PC-9 (cell line): ENCODE measurements at regions not wholly inside any gene's neighbourhood (a gene's known extent, or its start where the extent isn't known, plus 50 kb on each side); places are given as distances from the start of the nearest gene placed in this dataset.
"Not testable (repeated sequence)": the region's sequence is repeated elsewhere in the genome, so short reads cannot be mapped to it uniquely, and the experiment has no call there.

Source experiments
- BruUV-seq: library from RNA; stranded (reverse); fragments of 400-500 nt; replicated peaks from 2 replicates; lab custom pipeline; 2021; lab: Mats Ljungman, UMichigan
- CTCF ChIA-PET: fragments of 300-600 bp; sonication (Branson Sonifier 250); formaldehyde crosslinking; loops from one replicate; lab custom pipeline; 2022; ENCODE audit warnings: antibody characterized with exemption; lab: Charles Lee
- POLR2A ChIA-PET: fragments of 300-600 bp; sonication (Branson Sonifier 250); formaldehyde crosslinking; loops from one replicate; lab custom pipeline; 2022; ENCODE audit warnings: antibody characterized with exemption; ENCODE audit not compliant: unreplicated experiment; lab: Charles Lee
- DNase-seq, 2 experiments: peaks; one replicate each; pipeline versions ENCODE4 v3.0.0 to v3.0.0-alpha.2; 2015 to 2022; ENCODE audit warnings: mixed read lengths in 1 of 2
- H2AFZ ChIP-seq: fragments of 200-600 bp; sonication (generic); 2 replicates; pipeline ENCODE4 v1.8.1; 2017; ENCODE audit warnings: antibody characterized with exemption
- H3F3A ChIP-seq: fragments of 200-600 bp; sonication (generic); 2 replicates; pipeline ENCODE4 v1.8.1; 2017; ENCODE audit warnings: antibody characterized with exemption, mild to moderate bottlenecking, low read depth; ENCODE audit not compliant: insufficient read depth
- H3K27ac ChIP-seq: fragments of 200-600 bp; sonication (generic); 2 replicates; pipeline ENCODE4 v1.6.1; 2016; ENCODE audit warnings: mixed run types
- H3K27me3 ChIP-seq: fragments of 200-600 bp; sonication (generic); 2 replicates; pipeline ENCODE4 v1.6.1; 2016; ENCODE audit warnings: low read depth, mixed run types; ENCODE audit not compliant: insufficient read depth
- H3K36me3 ChIP-seq: fragments of 200-600 bp; sonication (generic); 2 replicates; pipeline ENCODE4 v1.6.1; 2016; ENCODE audit warnings: low read depth, mixed run types
- H3K4me1 ChIP-seq: fragments of 200-600 bp; sonication (generic); replicated peaks from 2 replicates; pipeline ENCODE4 v1.6.1; 2016; ENCODE audit warnings: mixed run types; ENCODE audit not compliant: insufficient read depth
- H3K4me2 ChIP-seq: fragments of 200-600 bp; sonication (generic); 2 replicates; pipeline ENCODE4 v1.6.1; 2017; ENCODE audit warnings: mixed run types
- H3K4me3 ChIP-seq: fragments of 200-600 bp; sonication (generic); 2 replicates; pipeline ENCODE4 v1.6.1; 2016; ENCODE audit warnings: mixed run types
- H3K79me2 ChIP-seq: fragments of 200-600 bp; sonication (generic); 2 replicates; pipeline ENCODE4 v1.6.1; 2017; ENCODE audit warnings: low read depth, mixed run types
- H3K9me2 ChIP-seq: fragments of 200-600 bp; sonication (generic); 2 replicates; pipeline ENCODE4 v1.8.1; 2017; ENCODE audit warnings: mild to moderate bottlenecking; ENCODE audit not compliant: insufficient read depth
- H3K9me3 ChIP-seq: fragments of 200-600 bp; sonication (generic); 2 replicates; pipeline ENCODE4 v1.8.1; 2016; ENCODE audit warnings: low read depth; ENCODE audit not compliant: insufficient read depth
- H4K20me1 ChIP-seq: fragments of 200-600 bp; sonication (generic); 2 replicates; pipeline ENCODE4 v1.8.1; 2017; ENCODE audit not compliant: insufficient read depth
- CTCF ChIP-seq: fragments of 200-600 bp; sonication (generic); conservative IDR thresholded peaks from 2 replicates; pipeline ENCODE4 v1.6.1; 2017; ENCODE audit warnings: mixed run types, antibody characterized with exemption, mild to moderate bottlenecking, moderate library complexity
- EZH2 ChIP-seq: fragments of 200-600 bp; sonication (generic); IDR thresholded peaks from 2 replicates; pipeline ENCODE4 v1.8.0; 2017; ENCODE audit warnings: antibody characterized with exemption, low read depth
- intact Hi-C: fragments of 100-400 bp; cut with micrococcal nuclease; formaldehyde crosslinking; loops from one replicate; pipeline ENCODE4 v1.10.0; 2022; ENCODE audit not compliant: unreplicated experiment

DNA sequence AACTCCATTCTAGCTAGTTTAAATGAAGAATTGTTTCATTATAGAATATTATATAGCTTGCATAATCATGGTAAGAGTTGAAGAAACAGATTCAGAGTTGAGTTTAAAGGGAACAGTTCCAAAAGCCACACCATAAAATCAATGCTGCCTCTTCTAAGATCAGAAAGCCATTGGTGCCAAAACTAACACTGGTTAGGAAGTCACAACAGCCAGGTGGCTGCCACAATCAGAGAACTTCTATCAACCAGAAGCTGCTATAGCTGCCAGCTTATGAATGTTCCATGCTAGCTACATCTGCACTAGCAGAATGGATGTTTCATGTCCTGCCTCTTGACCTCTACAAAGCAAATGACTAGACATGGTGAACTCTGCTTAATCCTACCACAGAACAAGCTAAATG is 583.1 kb upstream of the LRRN3 start:
- intact Hi-C loops = no loop called here
- no peaks in the 10 kb centered on the region for H3K27me3 ChIP-seq
- no peaks in the 10 kb centered on the region for H4K20me1 ChIP-seq
- no peak overlapping the region for H3K27ac ChIP-seq
- H3K9me3 ChIP-seq = no peaks in the 10 kb centered on the region
- ChIA-PET POLR2A (interaction anchor here (0.7 kb wide), 1 partner anchor 991 kb away, joined by 24 read pairs; no protein-coding TSS in a partner anchor), CTCF (no interaction called here)
- H3K4me2 ChIP-seq = no peak overlapping the region
- H3K4me3 ChIP-seq = no peak overlapping the region
- H2AFZ ChIP-seq = no peak overlapping the region
- no peaks in the 10 kb centered on the region for H3K9me2 ChIP-seq
- H3K4me1 ChIP-seq = no peaks in the 10 kb centered on the region
- no peaks in the 10 kb centered on the region for H3F3A ChIP-seq
- H3K79me2 ChIP-seq = no peaks in the 10 kb centered on the region
- TF ChIP-seq EZH2 = no peak
- no peak for TF ChIP-seq CTCF
- DNase-seq = no peak
- no TSS peak for BruUV-seq
- H3K36me3 ChIP-seq = no peaks in the 10 kb centered on the region

- H3K27ac ChIP-seq, DNase-seq, H3K79me2 ChIP-seq, CTCF ChIA-PET, H4K20me1 ChIP-seq, POLR2A ChIA-PET, H2AFZ ChIP-seq, H3K9me2 ChIP-seq, H3K4me2 ChIP-seq, intact Hi-C loops, H3K27me3 ChIP-seq, H3K4me1 ChIP-seq, H3F3A ChIP-seq, BruUV-seq, H3K9me3 ChIP-seq, H3K4me3 ChIP-seq, H3K36me3 ChIP-seq: not testable (repeated sequence)
These were observed 575.9 kb upstream of the LRRN3 start for GRCh38 chr7:110514975-110515551.

- H3K9me2 ChIP-seq = no peaks in the 10 kb centered on the region
- intact Hi-C loops = no loop called here
- H3F3A ChIP-seq = 0 out of 2 replicates have a peak, but pooled peaks cover 5% of the 10 kb centered on the region
- H3K9me3 ChIP-seq = no peaks in the 10 kb centered on the region
- H3K27ac ChIP-seq = no peak overlapping the region
- H3K79me2 ChIP-seq = no peaks in the 10 kb centered on the region
- H3K36me3 ChIP-seq = no peaks in the 10 kb centered on the region
- no TSS peak for BruUV-seq
- no peaks in the 10 kb centered on the region for H4K20me1 ChIP-seq
- no peaks in the 10 kb centered on the region for H3K27me3 ChIP-seq
- no peak overlapping the region for H2AFZ ChIP-seq
- TF ChIP-seq EZH2 = no peak
- TF ChIP-seq CTCF = no peak
- no peak overlapping the region for H3K4me3 ChIP-seq
- ChIA-PET CTCF (no interaction called here), POLR2A (no interaction called here)
- no peak overlapping the region for H3K4me2 ChIP-seq
- peaks cover 11% of the 10 kb centered on the region for H3K4me1 ChIP-seq
- no peak for DNase-seq
These were observed 571.1 kb upstream of the LRRN3 start for GRCh38 chr7:110519851-110520250.

- Histone ChIP-seq H4K20me1 (no peaks in the 10 kb centered on the region), H3K79me2 (no peaks in the 10 kb centered on the region), H3K27me3 (no peaks in the 10 kb centered on the region), H3K4me3 (no peak overlapping the region), H3K9me2 (no peaks in the 10 kb centered on the region), H3K27ac (no peak overlapping the region), H2AFZ (no peak overlapping the region), H3K4me1 (peaks cover 11% of the 10 kb centered on the region), H3K36me3 (no peaks in the 10 kb centered on the region), H3F3A (0 out of 2 replicates have a peak, but pooled peaks cover 5% of the 10 kb centered on the region), H3K4me2 (no peak overlapping the region), H3K9me3 (no peaks in the 10 kb centered on the region)
- no TSS peak for BruUV-seq
- no peak for TF ChIP-seq CTCF
- TF ChIP-seq EZH2 = no peak
- ChIA-PET CTCF (no interaction called here), POLR2A (no interaction called here)
- intact Hi-C loops = no loop called here
- DNase-seq = no peak
These were observed 569.5 kb upstream of the LRRN3 start for GRCh38 chr7:110521357-110521911.
